ENCODE measurements at regions not wholly inside any gene's neighbourhood (a gene's known extent, or its start where the extent isn't known, plus 50 kb on each side); places are given as distances from the start of the nearest gene placed in this dataset.

- no peak for DNase-seq
Observed at GRCh38 chr16:51892293-51893007, 654.5 kb downstream of the TOX3 start.

- no peak for DNase-seq
Observed at GRCh38 chr16:51888534-51888933, 658.4 kb downstream of the TOX3 start.

- no peak for DNase-seq
Observed at GRCh38 chr16:51888016-51888415, 658.9 kb downstream of the TOX3 start.

GRCh38 chr16:51886456-51886855 is 660.5 kb downstream of the TOX3 start:
- no peak for DNase-seq

GRCh38 chr16:51884773-51885172 is 662.2 kb downstream of the TOX3 start:
- no peak for DNase-seq

GRCh38 chr16:51881731-51882130 is 665.2 kb downstream of the TOX3 start:
- DNase-seq, result no peak

- DNase-seq, result no peak
Observed at GRCh38 chr16:51880776-51881175, 666.2 kb downstream of the TOX3 start.

- DNase-seq, result no peak
Observed at GRCh38 chr16:51877686-51878085, 669.3 kb downstream of the TOX3 start.

GRCh38 chr16:51876934-51877333 is 670.0 kb downstream of the TOX3 start:
- no peak for DNase-seq

GRCh38 chr16:51876601-51876875 is 670.4 kb downstream of the TOX3 start:
- DNase-seq, result no peak

- no peak for DNase-seq
Observed at GRCh38 chr16:51875834-51876600, 670.9 kb downstream of the TOX3 start.

GRCh38 chr16:51872524-51872923 is 674.4 kb downstream of the TOX3 start:
- DNase-seq, result no peak

GRCh38 chr16:51870296-51870854 is 676.6 kb downstream of the TOX3 start:
- no peak for DNase-seq

GRCh38 chr16:51869176-51869575 is 677.8 kb downstream of the TOX3 start:
- no peak for DNase-seq

GRCh38 chr16:51868631-51869030 is 678.3 kb downstream of the TOX3 start:
- no peak for DNase-seq

GRCh38 chr16:51867386-51868065 is 679.4 kb downstream of the TOX3 start:
- DNase-seq, result no peak

GRCh38 chr16:51864575-51864974 is 682.4 kb downstream of the TOX3 start:
- no peak for DNase-seq

GRCh38 chr16:51854401-51854951 is 692.5 kb downstream of the TOX3 start:
- no peak for DNase-seq

GRCh38 chr16:51853586-51853985 is 693.4 kb downstream of the TOX3 start:
- no peak for DNase-seq

GRCh38 chr16:51852892-51853291 is 694.1 kb downstream of the TOX3 start:
- DNase-seq, result no peak

GRCh38 chr16:51851111-51851510 is 695.8 kb downstream of the TOX3 start:
- no peak for DNase-seq

GRCh38 chr16:51849715-51850114 is 697.2 kb downstream of the TOX3 start:
- DNase-seq, result no peak

GRCh38 chr16:51845586-51846305 is 694.7 kb upstream of the SALL1 start:
- DNase-seq, result no peak
